Amniotic epithelial cell (primary cell): ENCODE measurements at regions not wholly inside any gene's neighbourhood (a gene's known extent, or its start where the extent isn't known, plus 50 kb on each side); places are given as distances from the start of the nearest gene placed in this dataset.

ENCODE experiments used
- DNase-seq: peaks from one replicate; pipeline ENCODE4 v3.0.0-alpha.2; 2010; ENCODE audit warnings: low read depth

DNA sequence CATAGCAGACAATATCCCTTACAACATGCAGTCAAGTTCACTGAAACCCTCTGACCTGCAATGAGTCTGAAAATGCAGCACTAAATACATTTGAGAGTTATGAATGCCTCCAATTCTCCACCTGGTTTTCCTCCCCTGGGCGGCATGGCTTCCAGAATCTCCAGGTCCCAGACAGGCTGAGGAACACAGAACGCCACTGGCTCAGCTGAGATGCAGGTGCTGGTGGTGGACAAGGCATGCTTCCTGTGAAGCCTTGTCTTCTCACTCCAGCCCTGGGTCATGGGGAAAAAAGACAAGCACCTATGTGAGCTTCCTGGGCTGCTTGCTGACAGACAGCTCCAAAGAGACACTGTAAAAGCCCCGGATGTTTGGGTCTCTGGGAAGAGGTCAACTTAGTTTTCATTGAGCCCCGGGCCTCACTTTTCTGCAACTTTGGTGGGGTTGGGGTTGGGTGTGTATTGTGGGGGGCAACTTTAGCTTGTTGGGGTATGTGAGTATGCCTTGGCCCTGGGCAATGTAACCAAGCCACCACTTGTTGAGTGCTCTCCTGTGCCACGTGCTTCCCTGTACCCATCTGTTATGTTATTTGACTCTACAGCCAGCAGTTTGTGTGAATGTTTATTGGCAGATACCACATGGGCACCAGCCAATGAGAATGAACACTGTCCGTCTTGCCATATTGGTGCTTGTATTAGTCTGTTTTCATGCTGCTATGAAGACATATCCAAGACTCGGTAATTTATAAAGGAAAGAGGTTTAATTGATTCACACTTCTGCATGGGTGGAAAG lies 127.8 kb downstream of the EMX2 start:
- DNase-seq: no peak

DNA sequence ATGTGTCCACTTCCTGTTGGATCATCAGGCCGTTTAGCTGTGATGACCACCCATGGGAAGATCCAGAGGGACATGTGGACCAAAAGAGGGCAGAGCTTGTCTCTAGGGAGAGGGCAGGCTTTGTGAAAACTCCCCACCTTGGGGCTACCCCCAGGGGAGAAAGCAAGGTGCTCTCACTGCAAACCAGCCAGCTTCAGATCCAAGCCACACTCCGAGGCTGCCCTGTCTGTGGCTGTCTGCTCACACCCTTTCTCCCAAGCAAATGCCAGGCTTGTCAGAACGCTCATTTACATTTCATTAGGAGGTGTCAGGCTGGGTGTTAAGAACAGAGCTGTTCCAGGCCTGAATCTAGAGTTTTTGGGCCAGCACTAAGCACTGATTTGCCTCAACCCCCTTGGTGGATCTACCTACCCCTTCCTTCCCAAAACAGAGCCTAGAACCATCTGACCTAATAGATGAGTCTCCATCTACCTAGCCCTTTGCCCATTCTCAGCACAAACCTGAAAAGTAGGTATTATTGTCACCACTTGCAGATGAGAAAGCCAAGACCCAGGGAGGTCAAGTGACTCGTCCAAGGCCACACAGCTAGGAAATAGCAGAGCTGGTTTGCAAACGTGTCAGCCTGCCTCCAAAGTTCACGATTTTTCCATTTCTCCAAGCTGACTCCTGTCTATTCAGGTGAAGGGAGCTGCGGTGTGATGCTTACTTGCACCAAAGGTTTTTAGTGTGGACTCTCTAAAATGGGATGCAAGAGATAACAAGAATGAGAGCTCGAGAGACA lies 130.9 kb downstream of the EMX2 start:
- no peak for DNase-seq

- DNase-seq: no peak
These were observed 131.7 kb downstream of the EMX2 start for GRCh38 chr10:117674201-117674600.

- no peak for DNase-seq
These were observed 132.1 kb downstream of the EMX2 start for GRCh38 chr10:117674646-117675045.

DNA sequence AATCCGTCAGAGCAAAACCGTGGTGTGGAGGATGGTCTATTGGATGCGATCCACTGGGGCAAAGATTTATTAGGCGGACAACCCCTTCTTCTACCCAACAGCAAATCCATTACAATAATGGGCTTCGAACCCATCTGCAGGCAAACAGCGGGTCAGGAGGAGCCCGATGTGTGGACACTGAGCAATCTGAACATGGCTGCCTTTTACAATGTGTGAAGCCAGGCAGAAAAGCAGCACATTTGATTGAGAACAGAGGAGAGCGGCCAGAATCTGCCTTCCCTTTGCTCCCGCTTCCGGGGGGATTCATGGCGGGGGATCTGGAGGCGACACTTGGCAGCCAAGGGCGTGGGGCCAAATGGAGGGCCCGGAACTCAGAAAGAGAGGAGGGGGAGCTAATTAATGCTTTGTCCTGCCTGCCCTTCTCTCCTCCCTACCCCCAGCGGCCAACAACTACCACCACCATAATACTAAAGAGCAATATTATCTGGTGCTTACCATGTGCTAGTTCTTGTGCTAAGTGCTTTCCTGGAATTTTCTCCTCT lies 133.0 kb downstream of the EMX2 start:
- DNase-seq: no peak

GRCh38 chr10:117677239-117677638 lies 134.7 kb downstream of the EMX2 start:
- DNase-seq: no peak

- no peak for DNase-seq
These were observed 135.4 kb downstream of the EMX2 start for GRCh38 chr10:117677890-117678500.

- DNase-seq: no peak
These were observed 138.1 kb downstream of the EMX2 start for GRCh38 chr10:117680601-117681000.

DNA sequence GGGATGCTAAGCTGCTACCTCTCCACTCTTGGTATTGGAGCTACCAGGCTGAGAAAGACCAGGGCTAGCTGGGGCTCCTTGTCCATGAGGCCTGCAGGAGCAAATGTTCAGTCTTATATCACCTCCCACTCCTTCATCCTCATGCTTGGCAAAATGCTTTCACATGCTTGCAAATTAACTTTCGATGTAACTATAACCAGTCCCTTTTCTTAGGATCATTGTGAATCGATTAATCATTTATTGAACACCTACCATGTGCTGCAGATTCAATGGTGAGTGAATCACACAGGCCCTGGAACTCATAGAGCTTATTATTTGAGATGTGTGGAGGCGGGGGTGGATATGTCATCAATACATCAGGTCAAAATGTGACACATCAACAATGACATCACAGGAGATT lies 138.6 kb downstream of the EMX2 start:
- DNase-seq: no peak

GRCh38 chr10:117684046-117684610 lies 141.6 kb downstream of the EMX2 start:
- DNase-seq: no peak

DNA sequence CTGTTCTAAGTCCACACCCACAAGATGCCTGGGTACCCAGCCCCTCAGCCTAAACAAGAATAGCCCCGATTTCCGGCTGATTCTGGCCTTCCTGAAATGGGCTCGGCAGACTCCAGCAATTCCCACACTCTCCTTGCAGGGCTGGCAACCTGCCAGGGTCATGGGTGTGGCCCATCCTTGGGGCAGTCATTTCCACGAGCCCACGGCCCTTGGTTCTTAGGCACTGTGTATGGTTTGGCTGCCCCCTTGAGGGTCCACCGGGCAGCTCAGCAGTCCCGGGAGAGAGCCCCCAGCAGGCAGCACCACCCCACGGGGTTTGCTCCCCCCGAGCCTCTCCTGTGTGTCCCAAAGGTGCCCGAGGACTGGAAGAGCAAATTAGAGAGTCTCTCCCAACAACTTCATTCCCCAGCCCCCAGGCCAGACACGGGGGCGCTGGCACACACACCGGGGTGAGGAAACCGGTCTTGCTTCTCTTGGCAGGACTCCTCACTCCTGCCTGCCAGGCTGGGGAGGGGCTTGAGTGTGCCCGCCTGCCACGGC lies 142.2 kb downstream of the EMX2 start:
- DNase-seq: no peak

DNA sequence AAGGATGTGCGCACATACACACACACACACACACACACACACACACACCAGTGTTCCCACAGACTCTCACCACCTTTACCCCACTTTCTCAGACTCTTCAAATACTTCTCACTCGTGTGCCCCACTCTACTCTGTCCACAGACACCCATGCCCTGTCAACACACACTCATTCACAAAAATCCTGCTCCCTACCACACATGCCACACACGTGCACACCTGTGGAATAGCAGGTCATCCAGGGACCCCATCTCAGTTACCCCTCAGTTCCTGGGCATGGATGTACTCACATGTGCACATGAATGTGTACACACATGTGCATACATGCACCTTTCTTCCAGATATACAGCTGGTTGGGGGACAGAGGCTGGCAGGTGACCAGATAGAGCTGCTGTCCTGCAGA lies 142.9 kb downstream of the EMX2 start:
- no peak for DNase-seq

DNA sequence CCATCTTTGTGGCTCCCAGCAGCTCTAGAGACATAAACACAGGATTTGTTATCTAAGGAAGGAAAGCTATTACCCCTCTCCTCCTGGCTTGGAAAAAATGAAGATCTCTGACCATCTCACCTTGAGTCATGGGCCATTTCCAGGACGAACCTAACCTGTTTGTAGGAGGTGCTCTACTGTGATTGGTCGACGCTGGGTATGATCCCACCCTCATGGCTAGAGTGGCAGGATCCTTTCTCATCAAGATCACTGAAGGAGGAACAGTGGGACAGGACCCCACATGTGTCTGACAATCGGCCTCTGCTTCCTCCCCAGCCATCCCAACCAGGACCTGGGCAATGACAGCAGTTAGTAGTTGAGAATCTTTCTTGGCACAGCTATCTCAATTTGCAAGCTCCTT lies 144.1 kb downstream of the EMX2 start:
- DNase-seq: no peak

DNA sequence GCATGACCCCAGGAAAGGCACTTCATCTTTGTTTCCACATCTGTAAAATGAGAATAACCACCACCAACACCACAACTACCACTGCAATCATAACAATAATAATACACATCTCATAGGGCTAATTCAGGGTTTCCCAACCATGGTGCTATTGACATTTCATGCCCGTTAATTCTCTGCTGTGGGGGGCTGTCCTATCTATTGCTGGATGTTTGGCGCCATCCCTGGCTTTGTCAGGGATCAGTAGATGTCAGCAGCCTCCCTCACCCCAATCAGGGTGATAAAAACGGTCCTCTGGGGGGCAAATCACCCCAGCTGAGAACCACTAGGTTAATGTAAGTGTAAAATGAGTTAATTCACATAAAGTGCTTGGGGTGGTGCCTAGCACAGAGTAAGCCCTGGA lies 145.8 kb downstream of the EMX2 start:
- no peak for DNase-seq

GRCh38 chr10:117689566-117689965 lies 147.0 kb downstream of the EMX2 start:
- no peak for DNase-seq

DNA sequence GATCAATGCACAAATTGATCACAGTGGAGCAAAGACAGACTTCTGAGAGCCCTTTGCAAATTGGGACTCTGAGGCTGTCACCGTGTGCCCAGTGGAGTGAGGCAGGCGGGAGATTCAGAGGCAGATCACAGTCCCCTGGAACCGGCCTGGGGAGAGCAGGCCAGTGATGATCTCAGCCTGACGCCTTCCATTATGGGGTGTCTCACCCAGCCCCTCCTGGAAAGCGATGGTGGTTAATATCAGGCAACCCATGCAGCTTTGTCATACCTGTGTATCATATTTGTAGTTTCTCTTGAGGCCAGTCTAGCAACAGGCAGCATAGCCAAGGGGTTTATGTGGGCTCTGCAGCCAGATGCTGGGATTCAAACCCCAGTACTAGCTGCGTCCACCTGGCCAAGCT lies 147.8 kb downstream of the EMX2 start:
- DNase-seq: no peak

GRCh38 chr10:117694190-117694589 lies 151.6 kb downstream of the EMX2 start:
- no peak for DNase-seq

GRCh38 chr10:117697402-117697801 lies 154.9 kb downstream of the EMX2 start:
- DNase-seq: no peak

GRCh38 chr10:117698809-117699208 lies 156.3 kb downstream of the EMX2 start:
- DNase-seq: no peak

- DNase-seq: no peak
These were observed 157.0 kb downstream of the EMX2 start for GRCh38 chr10:117699436-117700075.

GRCh38 chr10:117710181-117710798 lies 167.7 kb downstream of the EMX2 start:
- no peak for DNase-seq
